H1 (cell line): ENCODE measurements at regions not wholly inside any gene's neighbourhood (a gene's known extent, or its start where the extent isn't known, plus 50 kb on each side); places are given as distances from the start of the nearest gene placed in this dataset.

Source experiments
- CTCF ChIA-PET: fragments of 300-600 bp; sonication (Branson Sonifier 250); formaldehyde crosslinking; loops from one replicate; lab custom pipeline; 2021; ENCODE audit not compliant: partially characterized antibody; lab: Charles Lee
- POLR2A ChIA-PET: fragments of 300-600 bp; sonication (Branson Sonifier 250); formaldehyde crosslinking; loops from one replicate; lab custom pipeline; 2021; ENCODE audit warnings: inconsistent platforms; ENCODE audit not compliant: partially characterized antibody; lab: Charles Lee
- DNase-seq, 2 experiments: peaks; one replicate each; pipeline versions ENCODE4 v3.0.0 to v3.0.0-alpha.2; 2010 to 2022; ENCODE audit warnings: low spot score in 2 of 2, low read depth in 1 of 2, mixed read lengths in 1 of 2
- FAIRE-seq: peaks from 2 replicates; lab custom pipeline; 2011; peaks lifted over from hg19 to GRCh38; lab: Jason Lieb, UNC
- H2AFZ ChIP-seq: 2 replicates; pipeline ENCODE4 v1.8.1; 2012; ENCODE audit warnings: low read length, inconsistent platforms
- H2AK5ac ChIP-seq: 2 replicates; pipeline ENCODE4 v1.6.1; 2013; ENCODE audit warnings: low read depth, low read length
- H2BK120ac ChIP-seq: replicated peaks from 2 replicates; pipeline ENCODE3; 2013; ENCODE audit warnings: low read depth, low read length, inconsistent platforms
- H2BK12ac ChIP-seq: 2 replicates; pipeline ENCODE4 v1.6.1; 2013; ENCODE audit warnings: low read depth, low read length
- H2BK15ac ChIP-seq: 2 replicates; pipeline ENCODE4 v1.6.1; 2013; ENCODE audit warnings: low read length
- H2BK20ac ChIP-seq: 2 replicates; pipeline ENCODE4 v1.6.1; 2013; ENCODE audit warnings: low read length
- H2BK5ac ChIP-seq: 2 replicates; pipeline ENCODE4 v1.6.1; 2013; ENCODE audit warnings: low read depth, low read length
- H3K14ac ChIP-seq: 2 replicates; pipeline ENCODE4 v1.6.1; 2013; ENCODE audit warnings: inconsistent platforms; ENCODE audit not compliant: insufficient read length
- H3K18ac ChIP-seq: 2 replicates; pipeline ENCODE4 v1.6.1; 2013; ENCODE audit warnings: low read length; ENCODE audit errors: extremely low read depth
- H3K23ac ChIP-seq: 2 replicates; pipeline ENCODE4 v1.6.1; 2013; ENCODE audit warnings: inconsistent platforms; ENCODE audit not compliant: insufficient read length
- H3K23me2 ChIP-seq: 2 replicates; pipeline ENCODE4 v1.6.1; 2013; ENCODE audit warnings: low read depth, low read length
- H3K27ac ChIP-seq: 2 replicates; pipeline ENCODE4 v1.6.1; 2011; ENCODE audit warnings: low read depth, low read length, inconsistent platforms
- H3K27me3 ChIP-seq, 4 experiments: replicated peaks in 1 of 4; 1 replicate in 1 of 4; 2 replicates in 3 of 4; pipeline versions ENCODE4 v1.6.1 to v1.8.1; 2011 to 2013; ENCODE audit warnings: low read length in 3 of 4, mild to moderate bottlenecking in 3 of 4, inconsistent platforms in 2 of 4, mixed read lengths in 2 of 4, moderate library complexity in 1 of 4; ENCODE audit not compliant: control insufficient read depth in 3 of 4, insufficient read depth in 3 of 4; ENCODE audit errors: extremely low read depth in 1 of 4
- H3K36me3 ChIP-seq, 4 experiments: 2 replicates each; pipeline versions ENCODE4 v1.6.1 to v1.8.1; 2011 to 2013; ENCODE audit warnings: mild to moderate bottlenecking in 4 of 4, low read length in 3 of 4, moderate library complexity in 2 of 4, control low read depth in 1 of 4, inconsistent platforms in 1 of 4; ENCODE audit not compliant: insufficient read depth in 4 of 4, control insufficient read depth in 2 of 4
- H3K4ac ChIP-seq: replicated peaks from 2 replicates; pipeline ENCODE3; 2013; ENCODE audit warnings: low read length, low read depth, mixed read lengths, inconsistent platforms; ENCODE audit not compliant: insufficient read length
- H3K4me1 ChIP-seq, 4 experiments: replicated peaks in 1 of 4; 1 replicate in 1 of 4; 2 replicates in 3 of 4; pipeline versions ENCODE4 v1.6.1 to v1.8.1; 2011 to 2013; ENCODE audit warnings: low read length in 3 of 4, inconsistent platforms in 2 of 4, mixed read lengths in 1 of 4; ENCODE audit not compliant: insufficient read depth in 4 of 4, control insufficient read depth in 3 of 4
- H3K4me2 ChIP-seq, 2 experiments: 2 replicates each; pipeline versions ENCODE4 v1.6.1 to v1.8.1; 2011 to 2013; ENCODE audit warnings: low read depth in 2 of 2, low read length in 2 of 2, control low read depth in 1 of 2, inconsistent platforms in 1 of 2, mild to moderate bottlenecking in 1 of 2; ENCODE audit not compliant: insufficient read depth in 1 of 2
- H3K4me3 ChIP-seq, 4 experiments: fragments of 200-600, 300-600 bp in 1 of 4; sonication (generic), shearing (Covaris generic), sonication (Bioruptor Twin) in 1 of 4; 2 replicates each; pipeline versions ENCODE4 v1.5.1 to v1.8.1; 2011 to 2016; ENCODE audit warnings: low read length in 4 of 4, low read depth in 3 of 4, control low read depth in 2 of 4, inconsistent platforms in 2 of 4, mild to moderate bottlenecking in 2 of 4, mixed read lengths in 1 of 4, moderate library complexity in 1 of 4; ENCODE audit not compliant: insufficient read depth in 2 of 4; ENCODE audit errors: extremely low read depth in 1 of 4
- H3K56ac ChIP-seq: replicated peaks from 2 replicates; pipeline ENCODE3; 2013; ENCODE audit warnings: low read depth, mild to moderate bottlenecking, mixed read lengths, low read length, inconsistent platforms; ENCODE audit not compliant: insufficient read length
- H3K79me1 ChIP-seq: 2 replicates; pipeline ENCODE4 v1.6.1; 2013; ENCODE audit warnings: low read depth, low read length, control low read depth
- H3K79me2 ChIP-seq, 2 experiments: 2 replicates each; pipeline versions ENCODE4 v1.6.1 to v1.8.1; 2012 to 2013; ENCODE audit warnings: low read length in 2 of 2, mild to moderate bottlenecking in 2 of 2, inconsistent platforms in 1 of 2; ENCODE audit not compliant: insufficient read depth in 2 of 2, control insufficient read depth in 1 of 2
- H3K9ac ChIP-seq, 4 experiments: replicated peaks in 1 of 4; 1 replicate in 1 of 4; 2 replicates in 3 of 4; pipeline versions ENCODE4 v1.6.1 to v1.8.1; 2011 to 2013; ENCODE audit warnings: low read depth in 3 of 4, low read length in 3 of 4, control low read depth in 2 of 4, mild to moderate bottlenecking in 2 of 4, moderate library complexity in 2 of 4, inconsistent platforms in 1 of 4; ENCODE audit errors: extremely low read depth in 1 of 4
- H3K9me3 ChIP-seq, 2 experiments: 2 replicates each; pipeline versions ENCODE4 v1.6.1 to v1.8.1; 2012 to 2013; ENCODE audit warnings: mild to moderate bottlenecking in 2 of 2, moderate library complexity in 2 of 2, control low read depth in 1 of 2, inconsistent platforms in 1 of 2, low read depth in 1 of 2, low read length in 1 of 2, mixed read lengths in 1 of 2; ENCODE audit not compliant: insufficient read depth in 2 of 2
- H4K20me1 ChIP-seq, 2 experiments: replicated peaks in 1 of 2; 2 replicates each; pipeline versions ENCODE3 to v1.8.1; 2011 to 2013; ENCODE audit warnings: inconsistent platforms in 2 of 2, low read length in 2 of 2, mild to moderate bottlenecking in 1 of 2; ENCODE audit not compliant: insufficient read depth in 2 of 2, control insufficient read depth in 1 of 2
- H4K5ac ChIP-seq: 2 replicates; pipeline ENCODE4 v1.6.1; 2013; ENCODE audit warnings: low read length, low read depth, mixed read lengths, inconsistent platforms; ENCODE audit not compliant: insufficient read length
- H4K8ac ChIP-seq: 2 replicates; pipeline ENCODE4 v1.8.0; 2013; ENCODE audit warnings: mild to moderate bottlenecking, moderate library complexity, low read length, inconsistent platforms; ENCODE audit not compliant: insufficient read depth; ENCODE audit errors: extremely low read depth
- H4K91ac ChIP-seq: replicated peaks from 2 replicates; pipeline ENCODE3; 2013; ENCODE audit warnings: low read length, mixed read lengths, inconsistent platforms; ENCODE audit not compliant: insufficient read length
- CREB1 ChIP-seq: IDR thresholded peaks from 2 replicates; pipeline ENCODE4 v1.6.1; 2012; ENCODE audit warnings: inconsistent platforms
- WGBS, 2 experiments: shearing (Covaris generic) in 1 of 2; methylation state at CpG; one replicate each; pipeline versions ENCODE4 v1.1.6 to v1.1.7; 2013 to 2015; ENCODE audit warnings: low lambda C conversion rate in 2 of 2, mixed read lengths in 2 of 2, inconsistent platforms in 1 of 2, low coverage in 1 of 2, missing lambda C conversion rate in 1 of 2; ENCODE audit not compliant: insufficient replicate concordance in 2 of 2, insufficient coverage in 1 of 2, insufficient read length in 1 of 2; ENCODE audit errors: extremely low coverage in 1 of 2, missing lambda C conversion rate in 1 of 2; 5-methylcytosine and 5-hydroxymethylcytosine counted together

DNA sequence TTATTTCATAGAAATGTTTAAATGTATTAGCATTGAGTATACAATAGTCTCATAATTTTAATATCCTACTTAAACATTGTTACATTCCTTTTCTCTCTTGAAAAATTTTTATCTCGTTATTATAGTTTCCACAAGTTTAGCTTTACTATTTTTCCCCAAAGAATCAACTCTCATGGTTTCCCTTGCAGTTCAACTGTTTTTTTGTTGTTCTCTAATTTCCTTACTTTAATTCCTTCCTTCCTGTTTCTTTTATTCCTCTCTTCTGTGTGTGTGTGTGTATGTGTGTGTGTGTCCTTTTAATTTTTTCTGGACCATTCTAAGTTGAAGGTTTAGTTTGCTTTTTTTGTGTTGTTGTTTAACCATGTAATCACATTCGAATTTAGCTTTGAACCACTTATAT is 171.1 kb downstream of the GASK1B start:
- ChIA-PET CTCF (interaction anchor here (2.8 kb wide), 1 partner anchor 169 kb away, joined by 15 read pairs; no protein-coding TSS in a partner anchor), POLR2A (no interaction called here)
- H3K4me2 ChIP-seq, result no peak overlapping the region
- no peaks in the 10 kb centered on the region for H3K79me1 ChIP-seq
- no peak overlapping the region for H2BK120ac ChIP-seq
- no peaks in the 10 kb centered on the region for H4K20me1 ChIP-seq
- no peak overlapping the region for H3K23ac ChIP-seq
- H2AK5ac ChIP-seq, result no peak overlapping the region
- H2BK15ac ChIP-seq, result no peak overlapping the region
- no peaks in the 10 kb centered on the region for H3K4me1 ChIP-seq
- H3K27me3 ChIP-seq, result no peaks in the 10 kb centered on the region
- H4K91ac ChIP-seq, result no peak overlapping the region
- no peak overlapping the region for H2BK12ac ChIP-seq
- 91% methylated on average over 2 of the region's 2 CpGs; no CpG with 5 or more reads in 1 of the 2 experiments for WGBS, 2 experiments
- H3K18ac ChIP-seq, result no peak overlapping the region
- H3K4me3 ChIP-seq, result no peak overlapping the region
- H4K8ac ChIP-seq, result no peak overlapping the region
- H3K36me3 ChIP-seq, result no peaks in the 10 kb centered on the region
- no peak overlapping the region for H3K9ac ChIP-seq
- no peak overlapping the region for H3K27ac ChIP-seq
- no peak overlapping the region for H4K5ac ChIP-seq
- no peak overlapping the region for H3K4ac ChIP-seq
- H3K79me2 ChIP-seq, result no peaks in the 10 kb centered on the region
- H2BK5ac ChIP-seq, result no peak overlapping the region
- DNase-seq (no peak), FAIRE-seq (no peak)
- H3K23me2 ChIP-seq, result no peaks in the 10 kb centered on the region
- H3K14ac ChIP-seq, result no peak overlapping the region
- H2BK20ac ChIP-seq, result no peak overlapping the region
- no peak overlapping the region for H3K56ac ChIP-seq
- no peaks in the 10 kb centered on the region for H3K9me3 ChIP-seq
- H2AFZ ChIP-seq, result no peak overlapping the region
- no peak for TF ChIP-seq CREB1
